DND-41 (cell line): ENCODE measurements at regions not wholly inside any gene's neighbourhood (a gene's known extent, or its start where the extent isn't known, plus 50 kb on each side); places are given as distances from the start of the nearest gene placed in this dataset.

ENCODE experiments used
- ATAC-seq: fragments of 200-7000 bp; cut with Tn5 transposase; 3 replicates; pipeline ENCODE4 v1.9.1; 2021; ENCODE audit warnings: low read depth; ENCODE audit not compliant: insufficient read depth
- DNase-seq: peaks from one replicate; pipeline ENCODE4 v3.0.0-alpha.2; 2020
- H2AFZ ChIP-seq: 2 replicates; pipeline ENCODE4 v1.6.0; 2012; ENCODE audit warnings: low read depth, low read length
- H3K27ac ChIP-seq: 2 replicates; pipeline ENCODE4 v1.5.1; 2012; ENCODE audit warnings: low read length, inconsistent platforms
- H3K27me3 ChIP-seq: fragments of 200-600 bp; sonication (generic); 2 replicates; pipeline ENCODE4 v1.6.0; 2012; ENCODE audit warnings: low read length, mild to moderate bottlenecking, inconsistent platforms; ENCODE audit not compliant: insufficient read depth, poor library complexity
- H3K36me3 ChIP-seq: 2 replicates; pipeline ENCODE4 v1.5.1; 2012; ENCODE audit warnings: low read length, inconsistent platforms; ENCODE audit not compliant: insufficient read depth
- H3K4me1 ChIP-seq: 2 replicates; pipeline ENCODE4 v1.5.1; 2012; ENCODE audit warnings: mild to moderate bottlenecking, low read length; ENCODE audit not compliant: insufficient read depth
- H3K4me2 ChIP-seq: 2 replicates; pipeline ENCODE4 v1.6.0; 2012; ENCODE audit warnings: mild to moderate bottlenecking, moderate library complexity, low read length, inconsistent platforms; ENCODE audit not compliant: insufficient read depth
- H3K4me3 ChIP-seq, 2 experiments: fragments of 200-600 bp in 1 of 2; shearing (Covaris generic) in 1 of 2; 2 replicates each; pipeline ENCODE4 v1.5.1; 2012 to 2016; ENCODE audit warnings: inconsistent platforms in 2 of 2, low read length in 2 of 2, mild to moderate bottlenecking in 2 of 2, low read depth in 1 of 2, moderate library complexity in 1 of 2
- H3K79me2 ChIP-seq: 2 replicates; pipeline ENCODE4 v1.6.0; 2012; ENCODE audit warnings: low read length, inconsistent platforms; ENCODE audit not compliant: insufficient read depth
- H3K9ac ChIP-seq: 2 replicates; pipeline ENCODE4 v1.6.0; 2012; ENCODE audit warnings: low read depth, mild to moderate bottlenecking, inconsistent platforms, low read length, moderate library complexity
- H3K9me3 ChIP-seq: 2 replicates; pipeline ENCODE4 v1.5.1; 2012; ENCODE audit warnings: low read length, moderate library complexity, mild to moderate bottlenecking, inconsistent platforms; ENCODE audit not compliant: insufficient read depth, severe bottlenecking
- H4K20me1 ChIP-seq: 2 replicates; pipeline ENCODE4 v1.6.0; 2012; ENCODE audit warnings: low read length; ENCODE audit not compliant: insufficient read depth
- EZH2 ChIP-seq: IDR thresholded peaks from 3 replicates; pipeline ENCODE4 v1.6.1; 2012; ENCODE audit warnings: borderline replicate concordance, low read depth, mild to moderate bottlenecking, moderate library complexity, low read length, inconsistent platforms; ENCODE audit not compliant: severe bottlenecking
- TF ChIP-seq, protein P1 (sequence below): IDR thresholded peaks from 2 replicates; pipeline ENCODE4 v1.5.1; 2012; ENCODE audit warnings: borderline replicate concordance, low read length, moderate library complexity, mild to moderate bottlenecking; ENCODE audit not compliant: poor library complexity, severe bottlenecking; ENCODE audit errors: extremely low read depth

DNA sequence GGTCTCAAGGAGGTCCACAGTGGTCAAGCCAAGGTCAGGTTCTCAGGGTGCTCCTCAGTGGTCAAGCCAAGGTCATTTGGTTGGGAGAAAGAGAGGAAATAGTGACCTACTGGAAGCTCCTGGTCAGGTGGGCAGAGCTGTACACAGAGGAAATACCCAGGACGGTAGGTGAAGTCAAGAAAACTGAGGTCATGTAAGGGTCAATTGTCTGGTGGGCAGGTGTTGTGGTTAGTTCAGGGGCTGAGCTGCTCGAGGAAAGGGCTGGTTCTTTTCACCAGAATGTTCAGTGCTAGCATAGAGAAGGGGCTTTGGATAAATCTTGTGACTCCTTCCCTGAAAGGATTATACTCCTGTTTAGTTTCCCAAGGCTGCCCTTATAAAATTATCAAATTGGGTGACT, 540.5 kb downstream of the VRK1 start:
- Histone ChIP-seq H3K9me3 (peaks cover 17% of the 10 kb centered on the region), H3K27me3 (no peaks in the 10 kb centered on the region), H3K36me3 (no peaks in the 10 kb centered on the region), H3K27ac (peak overlapping the region; percentile 69), H3K9ac (no peak overlapping the region), H3K4me3 (no peak overlapping the region), H2AFZ (no peak overlapping the region), H4K20me1 (no peaks in the 10 kb centered on the region), H3K79me2 (no peaks in the 10 kb centered on the region), H3K4me2 (no peak overlapping the region), H3K4me1 (peaks cover 35% of the 10 kb centered on the region)
- TF ChIP-seq EZH2, result no peak
- ATAC-seq (no peak), DNase-seq (no peak)

DNA sequence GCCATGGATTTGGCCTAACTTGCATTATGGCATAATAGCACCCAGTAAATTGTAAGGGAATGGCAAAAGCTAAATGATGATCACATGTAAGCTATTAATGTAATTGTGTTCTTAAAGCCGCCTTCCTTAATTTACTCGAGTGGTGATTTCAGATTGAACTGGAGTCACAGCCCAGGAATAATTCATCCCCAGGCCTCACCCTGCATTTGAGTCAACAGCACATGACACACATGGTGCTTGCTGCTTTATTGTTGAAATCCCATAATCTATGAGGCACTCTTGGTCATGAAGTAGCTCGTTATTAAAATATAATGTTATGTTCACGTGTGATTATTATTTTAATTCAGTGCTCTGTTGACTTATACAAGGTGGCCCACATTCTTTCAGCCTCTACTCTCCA, 547.5 kb downstream of the VRK1 start:
- no peak overlapping the region for H2AFZ ChIP-seq
- no peaks in the 10 kb centered on the region for H4K20me1 ChIP-seq
- H3K4me3 ChIP-seq, result no peak overlapping the region
- H3K4me2 ChIP-seq, result no peak overlapping the region
- H3K36me3 ChIP-seq, result no peaks in the 10 kb centered on the region
- H3K27me3 ChIP-seq, result no peaks in the 10 kb centered on the region
- no peaks in the 10 kb centered on the region for H3K4me1 ChIP-seq
- no peak overlapping the region for H3K27ac ChIP-seq
- H3K79me2 ChIP-seq, result no peaks in the 10 kb centered on the region
- DNase-seq, result no peak
- peaks cover 10% of the 10 kb centered on the region for H3K9me3 ChIP-seq
- ATAC-seq, result no peak
- H3K9ac ChIP-seq, result no peak overlapping the region
- TF ChIP-seq, protein P1, sequence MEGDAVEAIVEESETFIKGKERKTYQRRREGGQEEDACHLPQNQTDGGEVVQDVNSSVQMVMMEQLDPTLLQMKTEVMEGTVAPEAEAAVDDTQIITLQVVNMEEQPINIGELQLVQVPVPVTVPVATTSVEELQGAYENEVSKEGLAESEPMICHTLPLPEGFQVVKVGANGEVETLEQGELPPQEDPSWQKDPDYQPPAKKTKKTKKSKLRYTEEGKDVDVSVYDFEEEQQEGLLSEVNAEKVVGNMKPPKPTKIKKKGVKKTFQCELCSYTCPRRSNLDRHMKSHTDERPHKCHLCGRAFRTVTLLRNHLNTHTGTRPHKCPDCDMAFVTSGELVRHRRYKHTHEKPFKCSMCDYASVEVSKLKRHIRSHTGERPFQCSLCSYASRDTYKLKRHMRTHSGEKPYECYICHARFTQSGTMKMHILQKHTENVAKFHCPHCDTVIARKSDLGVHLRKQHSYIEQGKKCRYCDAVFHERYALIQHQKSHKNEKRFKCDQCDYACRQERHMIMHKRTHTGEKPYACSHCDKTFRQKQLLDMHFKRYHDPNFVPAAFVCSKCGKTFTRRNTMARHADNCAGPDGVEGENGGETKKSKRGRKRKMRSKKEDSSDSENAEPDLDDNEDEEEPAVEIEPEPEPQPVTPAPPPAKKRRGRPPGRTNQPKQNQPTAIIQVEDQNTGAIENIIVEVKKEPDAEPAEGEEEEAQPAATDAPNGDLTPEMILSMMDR, result no peak
- TF ChIP-seq EZH2, result no peak

DNA sequence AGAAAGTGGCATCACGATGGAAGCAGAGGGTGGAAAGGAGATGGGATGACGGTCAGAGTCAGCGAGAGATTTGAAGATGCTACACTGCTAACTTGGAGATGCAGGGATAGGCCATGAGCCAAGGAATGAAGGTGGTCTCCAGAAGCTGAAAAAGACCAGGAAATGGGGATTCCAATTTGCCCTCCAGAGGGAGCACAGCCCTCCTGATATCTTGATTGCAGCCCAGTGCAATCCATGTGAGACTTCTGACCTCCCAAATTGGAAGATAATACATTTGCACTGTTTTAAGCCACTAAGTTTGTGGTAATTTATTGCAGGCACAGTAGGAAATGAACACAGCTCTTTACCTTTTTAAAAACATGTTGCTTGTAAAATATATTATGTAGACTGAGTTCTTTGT, 549.5 kb downstream of the VRK1 start:
- H4K20me1 ChIP-seq, result no peaks in the 10 kb centered on the region
- H3K4me1 ChIP-seq, result no peaks in the 10 kb centered on the region
- TF ChIP-seq EZH2, result no peak
- TF ChIP-seq, protein P1, result peak; percentile 19
- no peaks in the 10 kb centered on the region for H3K79me2 ChIP-seq
- H3K27ac ChIP-seq, result no peak overlapping the region
- DNase-seq (no peak), ATAC-seq (no peak)
- no peak overlapping the region for H3K9ac ChIP-seq
- H3K9me3 ChIP-seq, result no peaks in the 10 kb centered on the region
- no peaks in the 10 kb centered on the region for H3K27me3 ChIP-seq
- H3K4me3 ChIP-seq, result no peak overlapping the region
- H2AFZ ChIP-seq, result no peak overlapping the region
- no peaks in the 10 kb centered on the region for H3K36me3 ChIP-seq
- H3K4me2 ChIP-seq, result no peak overlapping the region

DNA sequence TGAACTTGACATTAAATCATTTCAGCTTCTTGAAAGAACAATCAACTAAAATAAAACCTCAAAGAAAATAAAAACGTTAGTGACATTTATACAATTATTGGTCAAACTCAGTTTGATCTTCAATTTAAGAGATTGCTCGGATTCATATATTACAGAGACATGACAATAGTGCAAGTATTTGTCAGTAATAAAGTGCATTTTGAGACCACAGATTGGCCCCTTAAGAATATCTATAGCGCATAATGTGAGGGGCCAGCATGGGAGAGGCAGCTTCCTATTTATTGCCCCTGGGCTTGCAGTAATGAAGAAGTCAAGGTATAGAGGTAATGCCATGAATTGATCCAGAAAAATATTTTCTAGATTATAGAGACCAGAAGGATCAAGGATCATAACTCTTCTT, 552.3 kb downstream of the VRK1 start:
- Histone ChIP-seq H4K20me1 (no peaks in the 10 kb centered on the region), H3K4me3 (no peak overlapping the region), H3K79me2 (no peaks in the 10 kb centered on the region), H3K4me1 (no peaks in the 10 kb centered on the region), H3K36me3 (no peaks in the 10 kb centered on the region), H3K9ac (no peak overlapping the region), H3K27me3 (no peaks in the 10 kb centered on the region), H2AFZ (no peak overlapping the region), H3K27ac (no peak overlapping the region), H3K9me3 (no peaks in the 10 kb centered on the region), H3K4me2 (no peak overlapping the region)
- ATAC-seq (no peak), DNase-seq (no peak)
- TF ChIP-seq, protein P1, result no peak
- no peak for TF ChIP-seq EZH2
